ENCODE measurements at regions not wholly inside any gene's neighbourhood (a gene's known extent, or its start where the extent isn't known, plus 50 kb on each side); places are given as distances from the start of the nearest gene placed in this dataset.
"Not testable (repeated sequence)": the region's sequence is repeated elsewhere in the genome, so short reads cannot be mapped to it uniquely, and the experiment has no call there.

- DNase-seq = no peak
Observed at GRCh38 chr15:79154483-79155135, 64.0 kb upstream of the RASGRF1 start.

GRCh38 chr15:79144290-79144689, 53.7 kb upstream of the RASGRF1 start:
- not testable (repeated sequence) for DNase-seq

- no peak for DNase-seq
Observed at GRCh38 chr15:79140846-79141570, 50.4 kb upstream of the RASGRF1 start.

Measured in CD4-positive, alpha-beta T cell treated with Interleukin-1 beta for 1 hour (primary cell).